WTC11 (cell line): ENCODE measurements at regions not wholly inside any gene's neighbourhood (a gene's known extent, or its start where the extent isn't known, plus 50 kb on each side); places are given as distances from the start of the nearest gene placed in this dataset.
"Not testable (repeated sequence)": the region's sequence is repeated elsewhere in the genome, so short reads cannot be mapped to it uniquely, and the experiment has no call there.

Source experiments
- ATAC-seq: fragments of 200-7000 bp; cut with Tn5 transposase; 2 replicates; pipeline ENCODE4 v1.10.0; 2021; ENCODE audit warnings: mild to moderate bottlenecking, moderate library complexity
- CTCF ChIA-PET: fragments of 300-600 bp; sonication (Branson Sonifier 250); formaldehyde crosslinking; loops from one replicate; lab custom pipeline; 2021; ENCODE audit warnings: antibody characterized with exemption; lab: Charles Lee
- POLR2A ChIA-PET: fragments of 350-600 bp; sonication (Branson Sonifier 250); formaldehyde crosslinking; loops from one replicate; lab custom pipeline; 2021; ENCODE audit warnings: antibody characterized with exemption; lab: Charles Lee
- DNase-seq: peaks from one replicate; pipeline ENCODE4 v3.0.0; 2021; ENCODE audit warnings: low spot score
- H3K27ac Mint-ChIP-seq: 2 replicates; pipeline ENCODE4 v1.8.0; 2021; ENCODE audit warnings: mixed read lengths
- H3K27me3 Mint-ChIP-seq: 2 replicates; pipeline ENCODE4 v1.8.0; 2021; ENCODE audit warnings: low read depth, mild to moderate bottlenecking, moderate library complexity, mixed read lengths
- H3K36me3 Mint-ChIP-seq: 2 replicates; pipeline ENCODE4 v1.8.0; 2021; ENCODE audit warnings: mixed read lengths
- H3K4me1 Mint-ChIP-seq: 2 replicates; pipeline ENCODE4 v1.8.0; 2022; ENCODE audit warnings: mixed read lengths
- H3K4me3 Mint-ChIP-seq: 2 replicates; pipeline ENCODE4 v1.8.0; 2021; ENCODE audit warnings: mild to moderate bottlenecking, moderate library complexity, mixed read lengths
- H3K9me3 Mint-ChIP-seq: 2 replicates; pipeline ENCODE4 v1.8.0; 2021; ENCODE audit warnings: mixed read lengths
- ESRRA ChIP-seq: sonication (generic); formaldehyde crosslinking; IDR thresholded peaks from 2 replicates; pipeline ENCODE4 v1.8.1; 2022; ENCODE audit warnings: mild to moderate bottlenecking, missing genetic modification reagents, borderline replicate concordance
- ETV6 ChIP-seq: sonication (generic); formaldehyde crosslinking; IDR thresholded peaks from 2 replicates; pipeline ENCODE4 v1.8.1; 2022; ENCODE audit warnings: mild to moderate bottlenecking, missing genetic modification reagents
- FOXK1 ChIP-seq: sonication (generic); formaldehyde crosslinking; IDR thresholded peaks from 2 replicates; pipeline ENCODE4 v1.8.0; 2022; ENCODE audit warnings: mild to moderate bottlenecking, moderate library complexity, missing genetic modification reagents
- FOXP1 ChIP-seq: sonication (generic); formaldehyde crosslinking; IDR thresholded peaks from 2 replicates; pipeline ENCODE4 v1.8.0; 2022; ENCODE audit warnings: missing genetic modification reagents, mild to moderate bottlenecking, moderate library complexity, borderline replicate concordance
- HMGXB4 ChIP-seq: sonication (generic); formaldehyde crosslinking; IDR thresholded peaks from 2 replicates; pipeline ENCODE4 v1.8.1; 2023; ENCODE audit warnings: mild to moderate bottlenecking, moderate library complexity, missing genetic modification reagents
- KAT7 ChIP-seq: sonication (generic); formaldehyde crosslinking; IDR thresholded peaks from 2 replicates; pipeline ENCODE4 v1.8.1; 2023; ENCODE audit warnings: missing genetic modification reagents, mild to moderate bottlenecking, borderline replicate concordance
- PREB ChIP-seq: sonication (generic); formaldehyde crosslinking; IDR thresholded peaks from 2 replicates; pipeline ENCODE4 v1.8.1; 2022; ENCODE audit warnings: mild to moderate bottlenecking, missing genetic modification reagents, moderate library complexity, borderline replicate concordance
- RELA ChIP-seq: sonication (generic); formaldehyde crosslinking; IDR thresholded peaks from 2 replicates; pipeline ENCODE4 v1.8.1; 2022; ENCODE audit warnings: missing genetic modification reagents, mild to moderate bottlenecking, borderline replicate concordance
- TEAD1 ChIP-seq: sonication (generic); formaldehyde crosslinking; IDR thresholded peaks from 2 replicates; pipeline ENCODE4 v1.8.0; 2022; ENCODE audit warnings: mild to moderate bottlenecking, missing genetic modification reagents
- TP53 ChIP-seq: sonication (generic); formaldehyde crosslinking; IDR thresholded peaks from 2 replicates; pipeline ENCODE4 v1.8.1; 2023; ENCODE audit warnings: mild to moderate bottlenecking, missing genetic modification reagents
- ZNF232 ChIP-seq: sonication (generic); formaldehyde crosslinking; IDR thresholded peaks from 2 replicates; pipeline ENCODE4 v1.8.0; 2022; ENCODE audit warnings: mild to moderate bottlenecking, missing genetic modification reagents
- TF ChIP-seq, protein P1 (sequence below): sonication (generic); formaldehyde crosslinking; IDR thresholded peaks from 2 replicates; pipeline ENCODE4 v1.8.0; 2023; ENCODE audit warnings: missing genetic modification reagents
- TF ChIP-seq, protein P2 (sequence below): sonication (generic); formaldehyde crosslinking; IDR thresholded peaks from 2 replicates; pipeline ENCODE4 v1.8.0; 2022; ENCODE audit warnings: mild to moderate bottlenecking, missing genetic modification reagents
- TF ChIP-seq, protein P3 (sequence below): sonication (generic); formaldehyde crosslinking; IDR thresholded peaks from 2 replicates; pipeline ENCODE4 v1.8.0; 2022; ENCODE audit warnings: mild to moderate bottlenecking, missing genetic modification reagents
- TF ChIP-seq, protein P4 (sequence below): sonication (generic); formaldehyde crosslinking; IDR thresholded peaks from 2 replicates; pipeline ENCODE4 v1.8.0; 2022; ENCODE audit warnings: mild to moderate bottlenecking, missing genetic modification reagents
- TF ChIP-seq, protein P5 (sequence below): sonication (generic); formaldehyde crosslinking; IDR thresholded peaks from 2 replicates; pipeline ENCODE4 v1.8.1; 2022; ENCODE audit warnings: mild to moderate bottlenecking, moderate library complexity, missing genetic modification reagents

DNA sequence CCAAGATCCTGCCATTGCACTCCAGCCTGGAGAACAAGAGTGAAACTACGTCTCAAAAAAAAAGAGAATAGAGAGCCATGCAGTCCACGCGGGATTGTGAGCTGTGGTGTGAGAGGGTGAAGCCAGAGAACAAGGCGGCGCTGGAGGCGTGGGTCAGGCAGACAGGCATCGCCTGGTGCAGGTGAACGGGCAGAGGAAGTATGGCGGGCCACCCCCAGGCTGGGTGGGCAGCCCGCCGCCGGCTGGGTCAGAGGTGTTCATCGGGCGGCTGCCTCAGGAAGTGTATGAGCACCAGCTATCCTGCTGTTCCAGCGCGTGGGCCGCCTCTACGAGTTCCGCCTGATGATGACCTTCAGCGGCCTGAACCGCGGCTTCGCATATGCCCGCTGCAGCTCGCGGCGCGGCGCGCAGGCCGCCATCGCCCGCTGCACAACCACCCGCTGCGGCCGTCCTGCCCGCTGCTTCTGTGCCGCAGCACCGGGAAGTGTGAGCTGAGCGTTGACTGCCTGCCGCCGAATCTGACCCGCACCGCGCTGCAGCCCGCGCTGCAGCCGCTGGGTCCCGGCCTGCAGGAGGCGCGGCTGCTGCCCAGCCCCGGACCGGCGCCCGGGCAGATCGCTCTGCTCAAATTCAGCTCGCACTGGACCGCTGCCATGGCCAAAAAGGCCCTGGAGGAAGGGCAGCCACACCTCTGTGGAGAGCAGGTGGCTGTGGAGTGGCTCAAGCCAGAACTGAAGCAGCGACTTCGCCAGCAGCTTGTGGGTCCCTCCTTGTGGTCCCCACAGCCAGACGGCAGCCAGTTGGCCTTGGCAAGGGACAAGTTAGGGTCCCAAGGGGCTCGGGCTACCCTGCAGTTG lies 95.5 kb upstream of the PLEKHM1 start:
- peak; percentile 69 for ATAC-seq
- Mint-ChIP-seq H3K4me3 (peak overlapping the region; percentile 92), H3K4me1 (peaks cover 23% of the 10 kb centered on the region), H3K27ac (peak overlapping the region; percentile 79), H3K36me3 (peaks cover 12% of the 10 kb centered on the region)
- CTCF ChIA-PET: interaction anchor here (0.5 to 1.0 kb wide), 4 partner anchors 181 to 674 kb away, joined by 3 to 9 read pairs (median 4); partner anchors contain the start of gene HEXIM1
- DNase-seq: peak; percentile 71
- POLR2A ChIA-PET: interaction anchor here (0.5 to 1.0 kb wide), 4 partner anchors 328 to 682 kb away, joined by 3 to 6 read pairs (median 4); no protein-coding TSS in a partner anchor
- not testable (repeated sequence) for H3K27me3 Mint-ChIP-seq, H3K9me3 Mint-ChIP-seq
- TF ChIP-seq, protein P1, sequence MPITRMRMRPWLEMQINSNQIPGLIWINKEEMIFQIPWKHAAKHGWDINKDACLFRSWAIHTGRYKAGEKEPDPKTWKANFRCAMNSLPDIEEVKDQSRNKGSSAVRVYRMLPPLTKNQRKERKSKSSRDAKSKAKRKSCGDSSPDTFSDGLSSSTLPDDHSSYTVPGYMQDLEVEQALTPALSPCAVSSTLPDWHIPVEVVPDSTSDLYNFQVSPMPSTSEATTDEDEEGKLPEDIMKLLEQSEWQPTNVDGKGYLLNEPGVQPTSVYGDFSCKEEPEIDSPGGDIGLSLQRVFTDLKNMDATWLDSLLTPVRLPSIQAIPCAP (CRISPR knock-in tag): 0 out of 2 replicates have a peak, but pooled peaks have one; percentile 28
- TF ChIP-seq KAT7: peak; percentile 78; the same call in 1 of the 2 replicates
- TF ChIP-seq, protein P2, sequence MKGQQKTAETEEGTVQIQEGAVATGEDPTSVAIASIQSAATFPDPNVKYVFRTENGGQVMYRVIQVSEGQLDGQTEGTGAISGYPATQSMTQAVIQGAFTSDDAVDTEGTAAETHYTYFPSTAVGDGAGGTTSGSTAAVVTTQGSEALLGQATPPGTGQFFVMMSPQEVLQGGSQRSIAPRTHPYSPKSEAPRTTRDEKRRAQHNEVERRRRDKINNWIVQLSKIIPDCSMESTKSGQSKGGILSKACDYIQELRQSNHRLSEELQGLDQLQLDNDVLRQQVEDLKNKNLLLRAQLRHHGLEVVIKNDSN (CRISPR knock-in tag): 0 out of 2 replicates have a peak, but pooled peaks have one; percentile 29
- TF ChIP-seq, protein P3, sequence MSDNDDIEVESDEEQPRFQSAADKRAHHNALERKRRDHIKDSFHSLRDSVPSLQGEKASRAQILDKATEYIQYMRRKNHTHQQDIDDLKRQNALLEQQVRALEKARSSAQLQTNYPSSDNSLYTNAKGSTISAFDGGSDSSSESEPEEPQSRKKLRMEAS (CRISPR knock-in tag): peak; percentile 74
- 0 out of 2 replicates have a peak, but pooled peaks have one; percentile 67 for TF ChIP-seq RELA (CRISPR knock-in tag)
- peak; percentile 62; the same call in 1 of the 2 replicates for TF ChIP-seq FOXK1 (CRISPR knock-in tag)
- TF ChIP-seq ZNF232: peak; percentile 42; the same call in 1 of the 2 replicates
- TF ChIP-seq TP53 (CRISPR knock-in tag): peak; percentile 72; the same call in 1 of the 2 replicates
- 0 out of 2 replicates have a peak, but pooled peaks have one; percentile 36 for TF ChIP-seq ETV6 (CRISPR knock-in tag)
- TF ChIP-seq, protein P4, sequence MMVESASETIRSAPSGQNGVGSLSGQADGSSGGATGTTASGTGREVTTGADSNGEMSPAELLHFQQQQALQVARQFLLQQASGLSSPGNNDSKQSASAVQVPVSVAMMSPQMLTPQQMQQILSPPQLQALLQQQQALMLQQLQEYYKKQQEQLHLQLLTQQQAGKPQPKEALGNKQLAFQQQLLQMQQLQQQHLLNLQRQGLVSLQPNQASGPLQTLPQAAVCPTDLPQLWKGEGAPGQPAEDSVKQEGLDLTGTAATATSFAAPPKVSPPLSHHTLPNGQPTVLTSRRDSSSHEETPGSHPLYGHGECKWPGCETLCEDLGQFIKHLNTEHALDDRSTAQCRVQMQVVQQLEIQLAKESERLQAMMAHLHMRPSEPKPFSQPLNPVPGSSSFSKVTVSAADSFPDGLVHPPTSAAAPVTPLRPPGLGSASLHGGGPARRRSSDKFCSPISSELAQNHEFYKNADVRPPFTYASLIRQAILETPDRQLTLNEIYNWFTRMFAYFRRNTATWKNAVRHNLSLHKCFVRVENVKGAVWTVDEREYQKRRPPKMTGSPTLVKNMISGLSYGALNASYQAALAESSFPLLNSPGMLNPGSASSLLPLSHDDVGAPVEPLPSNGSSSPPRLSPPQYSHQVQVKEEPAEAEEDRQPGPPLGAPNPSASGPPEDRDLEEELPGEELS (CRISPR knock-in tag): peak; percentile 84
- TF ChIP-seq HMGXB4: peak; percentile 84
- TF ChIP-seq PREB (CRISPR knock-in tag): 0 out of 2 replicates have a peak, but pooled peaks have one; percentile 36
- TF ChIP-seq ESRRA (CRISPR knock-in tag): peak; percentile 77; the same call in 1 of the 2 replicates
- peak; percentile 66 for TF ChIP-seq FOXP1
- TF ChIP-seq, protein P5, sequence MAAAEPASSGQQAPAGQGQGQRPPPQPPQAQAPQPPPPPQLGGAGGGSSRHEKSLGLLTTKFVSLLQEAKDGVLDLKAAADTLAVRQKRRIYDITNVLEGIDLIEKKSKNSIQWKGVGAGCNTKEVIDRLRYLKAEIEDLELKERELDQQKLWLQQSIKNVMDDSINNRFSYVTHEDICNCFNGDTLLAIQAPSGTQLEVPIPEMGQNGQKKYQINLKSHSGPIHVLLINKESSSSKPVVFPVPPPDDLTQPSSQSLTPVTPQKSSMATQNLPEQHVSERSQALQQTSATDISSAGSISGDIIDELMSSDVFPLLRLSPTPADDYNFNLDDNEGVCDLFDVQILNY (CRISPR knock-in tag): 0 out of 2 replicates have a peak, but pooled peaks have one; percentile 50
- TF ChIP-seq TEAD1 (CRISPR knock-in tag): 0 out of 2 replicates have a peak, but pooled peaks have one; percentile 43

DNA sequence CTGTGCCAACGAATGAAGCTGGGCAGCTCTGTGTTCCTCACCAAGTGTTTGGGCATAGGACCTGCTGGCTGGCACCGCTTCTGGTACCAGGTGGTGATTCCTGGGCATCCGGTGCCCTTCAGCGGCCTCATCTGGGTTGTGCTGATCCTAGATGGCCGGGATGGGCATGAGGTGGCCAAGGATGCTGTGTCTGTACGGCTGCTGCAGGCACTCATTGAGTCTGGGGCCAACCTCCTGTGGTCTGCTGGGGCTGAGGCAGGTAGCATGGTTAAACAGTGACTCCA lies 96.1 kb upstream of the PLEKHM1 start:
- peaks cover 20% of the 10 kb centered on the region for H3K4me1 Mint-ChIP-seq
- CTCF ChIA-PET: interaction anchor here (0.5 to 1.0 kb wide), 3 partner anchors 438 to 673 kb away, joined by 3 to 9 read pairs (median 4); partner anchors contain the start of gene HEXIM1
- ATAC-seq, H3K27me3 Mint-ChIP-seq, H3K9me3 Mint-ChIP-seq, H3K27ac Mint-ChIP-seq, DNase-seq: not testable (repeated sequence)
- peak overlapping the region; percentile 10; the same call in 1 of the 2 replicates for H3K4me3 Mint-ChIP-seq
- POLR2A ChIA-PET: interaction anchor here (0.5 to 1.0 kb wide), 3 partner anchors 626 to 681 kb away, joined by 3 to 6 read pairs (median 4); no protein-coding TSS in a partner anchor
- peaks cover 12% of the 10 kb centered on the region for H3K36me3 Mint-ChIP-seq
